NCI-H1105 (cell line): ENCODE measurements at regions not wholly inside any gene's neighbourhood (a gene's known extent, or its start where the extent isn't known, plus 50 kb on each side); places are given as distances from the start of the nearest gene placed in this dataset.

ENCODE experiments used
- DNase-seq: peaks from one replicate; lab custom pipeline; 2025; lab: John Stamatoyannopoulos, UW

DNA sequence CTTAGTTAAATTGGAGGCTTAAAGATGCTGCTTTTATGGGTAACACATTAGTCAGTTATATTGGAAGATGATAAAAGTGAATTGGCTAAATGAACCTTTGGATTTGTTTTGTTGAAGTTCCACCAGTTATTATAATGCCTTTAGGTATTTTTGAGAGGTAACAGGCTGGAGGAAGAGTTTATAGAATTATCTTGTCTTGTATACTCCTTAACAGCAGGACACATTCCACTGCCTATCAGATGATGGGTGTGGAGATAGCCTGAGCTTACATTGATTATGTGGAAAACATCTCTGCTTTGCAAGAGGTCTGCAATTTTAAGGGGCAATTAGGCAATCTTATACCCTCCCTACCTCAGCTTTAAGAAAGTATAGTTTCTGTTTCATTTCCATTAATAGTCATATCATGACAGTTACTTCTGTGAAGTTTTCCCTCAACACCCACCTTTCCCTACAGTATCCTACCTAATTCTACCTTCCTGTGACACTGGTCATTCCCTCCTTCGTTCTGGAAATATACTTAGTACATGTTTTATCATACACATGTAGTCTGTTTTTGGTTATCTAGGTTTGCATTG lies 403.7 kb upstream of the SPRED2 start:
- no peak for DNase-seq

DNA sequence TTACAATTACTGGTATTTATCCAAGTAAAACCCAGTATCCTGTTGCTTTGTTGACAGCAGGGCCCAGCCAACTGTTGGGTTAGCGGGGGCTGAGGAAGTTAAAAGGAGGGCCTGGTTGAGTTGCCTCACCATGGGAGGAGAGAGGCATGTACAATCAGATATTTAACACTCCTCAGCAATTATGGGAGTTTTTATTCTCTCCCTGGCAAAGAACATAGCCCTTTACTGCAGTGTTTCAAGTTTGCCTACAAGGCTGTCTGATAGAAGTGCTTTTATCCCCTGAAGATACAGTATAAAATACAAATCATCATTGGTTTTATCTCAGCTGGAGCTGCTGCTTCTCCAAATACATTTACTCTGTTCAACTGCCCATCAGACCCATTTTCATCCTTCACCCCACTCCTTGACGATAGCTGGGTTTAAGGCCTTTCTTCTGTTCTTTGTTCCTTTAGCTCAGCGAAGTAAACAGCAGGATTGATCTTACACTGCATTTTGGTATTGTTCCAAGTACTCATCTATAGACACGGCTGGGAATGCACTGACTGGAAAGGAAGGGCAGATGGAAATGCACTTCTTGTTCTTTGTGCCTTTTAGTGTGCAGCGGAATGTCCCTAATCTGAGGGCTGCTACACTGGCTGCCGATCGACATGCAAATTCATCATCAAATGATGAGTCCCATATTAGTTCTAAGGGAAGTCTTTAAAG lies 402.5 kb upstream of the SPRED2 start:
- no peak for DNase-seq

DNA sequence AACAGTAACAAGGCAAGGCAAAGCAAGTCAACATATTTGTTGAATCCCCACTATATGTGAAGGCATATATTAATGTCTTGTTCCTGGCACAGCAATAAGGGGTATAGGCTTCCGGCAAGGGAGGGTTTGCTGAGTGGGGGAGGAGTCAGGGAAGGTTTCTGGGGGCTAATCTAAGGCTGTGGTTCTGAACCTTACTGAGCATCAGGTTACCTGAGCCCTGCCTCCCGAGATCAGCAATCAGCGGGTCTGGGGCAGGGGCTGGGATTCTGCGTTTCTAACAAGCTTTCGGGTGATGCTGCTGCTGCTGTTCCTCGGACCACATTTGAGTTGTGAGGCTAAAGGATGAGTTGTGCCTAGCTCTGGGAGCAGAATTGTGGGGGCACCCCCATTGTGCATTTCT lies 401.7 kb upstream of the SPRED2 start:
- no peak for DNase-seq

DNA sequence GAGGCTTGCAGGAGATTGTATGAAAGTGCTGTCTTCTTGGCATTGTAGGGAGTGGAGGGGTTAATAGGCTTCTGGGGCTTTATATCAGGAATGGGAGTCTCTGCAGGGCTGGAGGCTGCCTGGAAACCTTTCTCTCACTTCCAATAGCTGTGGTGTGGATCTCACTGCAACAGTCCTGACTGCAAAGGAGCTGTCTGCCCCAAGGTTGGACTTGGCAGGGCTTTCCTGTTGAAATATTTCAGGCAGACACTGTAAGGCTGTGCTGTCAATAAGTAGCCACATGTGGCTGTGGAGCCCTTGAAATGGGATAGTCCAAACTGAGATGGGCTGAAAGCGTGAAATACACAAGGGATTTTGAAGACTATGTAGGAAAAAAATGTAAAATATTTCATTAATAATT lies 399.1 kb upstream of the SPRED2 start:
- no peak for DNase-seq

DNA sequence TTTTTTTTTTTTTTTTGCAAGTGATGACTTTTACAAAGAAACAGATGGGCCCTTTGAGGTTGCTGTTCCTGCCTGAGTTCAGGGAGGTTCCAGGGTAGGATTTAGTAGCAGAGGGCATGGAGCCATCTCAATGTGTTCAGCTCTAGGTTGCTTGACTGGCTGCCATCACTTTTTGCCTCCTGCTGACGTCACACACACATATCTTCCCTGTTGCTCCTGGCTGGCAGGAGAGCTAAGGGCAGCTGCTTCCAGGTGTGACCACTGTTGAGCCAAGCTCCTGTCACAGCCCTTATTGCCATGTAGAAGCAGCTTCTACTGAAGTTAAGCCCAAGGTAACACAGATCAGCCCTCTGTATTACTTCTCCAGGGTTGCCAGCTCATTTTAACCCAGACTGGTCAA lies 394.2 kb upstream of the SPRED2 start:
- no peak for DNase-seq

DNA sequence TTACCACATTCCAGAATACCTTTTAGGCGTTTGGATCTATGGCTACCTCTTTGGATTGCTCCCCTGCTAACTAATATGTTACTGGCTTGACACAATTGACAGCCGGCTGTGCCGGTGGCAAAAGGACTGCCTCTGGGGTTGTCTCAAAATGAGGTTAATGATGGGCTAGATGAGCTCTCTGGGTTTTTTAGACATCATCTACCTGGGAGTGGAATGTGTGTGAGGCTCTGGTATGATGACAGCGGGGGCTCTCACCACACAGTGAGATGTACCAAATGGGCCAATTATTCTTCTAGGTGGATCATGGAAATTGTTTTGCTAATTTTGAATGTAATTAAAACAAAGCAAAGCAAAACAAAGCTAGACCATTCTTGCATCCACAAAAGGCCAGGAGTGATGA lies 391.1 kb upstream of the SPRED2 start:
- no peak for DNase-seq

DNA sequence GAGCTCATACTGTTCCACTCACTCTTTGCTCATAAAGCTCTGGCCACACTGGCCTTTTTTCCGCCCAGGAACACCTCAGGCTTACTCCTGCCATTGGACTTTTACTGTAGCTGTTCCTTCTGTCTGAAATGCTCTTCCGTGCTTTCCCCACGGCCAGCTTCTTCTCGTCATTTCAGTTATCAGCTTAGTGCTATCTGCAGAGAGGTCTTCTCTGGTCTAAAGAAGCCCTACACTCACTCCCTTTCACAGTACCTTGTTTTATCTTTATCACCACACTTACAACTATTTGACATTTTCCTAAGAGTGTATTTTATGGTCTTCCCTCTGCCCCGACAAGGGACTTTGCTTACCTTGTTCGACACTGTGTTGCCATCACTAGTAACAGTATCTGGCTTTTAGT lies 388.1 kb upstream of the SPRED2 start:
- no peak for DNase-seq

DNA sequence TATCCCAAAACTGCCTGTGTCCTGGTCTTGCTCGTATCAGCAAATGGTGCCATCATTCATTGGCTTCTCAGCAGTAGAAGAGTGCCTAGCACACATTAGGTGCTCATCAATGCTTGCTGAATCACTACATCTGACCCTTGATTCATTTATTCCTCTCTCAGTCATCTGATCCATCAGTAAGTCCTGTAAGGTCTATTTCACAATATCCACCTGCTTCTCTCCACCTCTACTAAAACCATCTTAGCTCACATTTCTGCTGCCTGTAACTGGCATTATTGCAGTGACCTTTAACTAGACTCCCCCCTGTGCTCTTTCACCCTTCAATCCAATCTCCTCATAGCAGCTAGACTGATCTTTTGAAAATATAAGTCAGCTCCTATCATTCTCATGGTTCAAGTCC lies 387.6 kb upstream of the SPRED2 start:
- DNase-seq, result no peak

DNA sequence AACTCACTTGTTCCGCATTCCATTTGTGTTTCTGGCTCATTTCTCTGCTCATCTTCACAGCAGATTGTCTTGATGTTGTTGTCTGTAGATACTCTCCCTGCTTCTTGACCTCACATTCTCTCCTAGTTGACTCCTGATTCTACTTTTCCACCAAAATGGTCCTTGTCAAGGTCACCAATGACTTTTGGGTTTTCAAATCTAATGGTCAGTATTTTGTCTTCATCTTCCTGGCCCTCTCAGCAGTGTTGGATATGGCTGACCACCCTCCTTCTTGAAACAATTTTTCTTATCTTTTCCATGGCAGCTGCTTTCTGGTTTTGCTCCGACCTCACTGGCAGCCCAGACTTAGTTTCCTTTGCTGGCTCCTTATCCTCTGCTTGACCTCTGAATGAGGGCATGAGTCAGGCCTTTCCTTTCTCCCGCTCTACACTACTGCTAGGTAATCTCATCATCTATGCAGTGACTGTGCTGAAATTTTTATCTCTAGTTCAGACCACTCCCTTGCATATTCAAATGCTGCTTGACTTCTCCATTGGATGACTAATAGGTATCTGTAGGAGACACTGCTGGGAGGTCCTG lies 386.6 kb upstream of the SPRED2 start:
- no peak for DNase-seq

DNA sequence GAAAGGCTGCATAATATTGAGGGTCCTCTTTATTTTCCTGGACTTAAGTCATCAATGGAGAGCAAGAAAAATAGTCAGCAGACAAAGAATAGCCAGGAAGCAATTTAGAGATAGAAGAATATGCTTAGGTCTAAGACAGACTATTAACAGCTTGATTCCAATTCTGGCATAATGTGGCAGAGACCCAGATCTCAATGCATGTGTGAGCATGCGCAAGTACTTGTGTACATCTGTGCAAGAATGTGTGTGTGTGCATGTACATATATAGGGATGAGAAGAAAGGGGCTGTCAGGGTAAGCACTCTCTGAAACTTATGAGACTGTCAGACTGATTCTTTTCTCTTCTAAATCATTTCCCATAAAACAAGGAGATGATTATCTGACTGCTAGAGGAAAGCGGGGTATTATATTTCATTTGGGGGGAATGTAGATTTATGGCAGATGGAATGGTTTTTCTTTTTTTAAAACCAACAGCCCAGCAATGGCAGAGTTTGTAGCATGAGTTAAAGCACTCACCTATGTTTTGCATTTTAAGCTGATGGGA lies 381.3 kb upstream of the SPRED2 start:
- no peak for DNase-seq

DNA sequence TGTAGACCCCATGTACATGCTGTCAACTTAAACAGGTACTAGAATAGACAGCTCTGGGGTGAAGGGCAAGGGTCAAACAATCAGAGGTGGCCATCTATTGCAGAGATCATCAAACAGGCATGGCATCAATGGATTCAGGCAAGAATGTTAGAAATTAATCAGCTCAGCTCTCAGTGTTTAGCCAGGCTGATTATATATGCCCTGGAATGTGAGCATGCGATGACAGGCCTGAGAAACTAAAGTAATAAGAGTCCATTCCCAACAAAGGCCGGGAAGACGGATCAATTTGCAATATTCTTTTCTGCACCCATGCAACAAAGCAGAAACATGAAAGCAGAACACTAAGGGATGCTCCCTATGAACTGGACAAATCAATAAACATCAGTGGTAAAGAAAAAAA lies 380.5 kb upstream of the SPRED2 start:
- no peak for DNase-seq

DNA sequence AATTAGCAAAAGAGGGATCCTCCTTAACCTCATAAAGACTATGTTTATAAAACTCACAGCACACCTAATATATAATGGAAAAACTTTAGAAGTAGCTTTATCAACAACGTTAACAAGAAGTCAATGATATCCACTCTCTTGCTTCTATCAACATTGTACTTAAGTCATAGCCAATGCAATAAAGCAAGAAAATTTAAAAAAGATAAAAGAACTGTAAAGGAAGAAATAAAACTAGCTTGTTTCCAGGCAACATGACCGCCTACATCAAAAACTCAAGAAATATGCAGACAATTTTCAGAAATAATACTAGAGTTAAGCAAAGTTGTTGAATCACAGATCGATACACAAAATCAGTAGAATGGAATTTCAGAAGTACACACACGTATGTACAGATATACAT lies 375.5 kb upstream of the SPRED2 start:
- DNase-seq, result no peak

DNA sequence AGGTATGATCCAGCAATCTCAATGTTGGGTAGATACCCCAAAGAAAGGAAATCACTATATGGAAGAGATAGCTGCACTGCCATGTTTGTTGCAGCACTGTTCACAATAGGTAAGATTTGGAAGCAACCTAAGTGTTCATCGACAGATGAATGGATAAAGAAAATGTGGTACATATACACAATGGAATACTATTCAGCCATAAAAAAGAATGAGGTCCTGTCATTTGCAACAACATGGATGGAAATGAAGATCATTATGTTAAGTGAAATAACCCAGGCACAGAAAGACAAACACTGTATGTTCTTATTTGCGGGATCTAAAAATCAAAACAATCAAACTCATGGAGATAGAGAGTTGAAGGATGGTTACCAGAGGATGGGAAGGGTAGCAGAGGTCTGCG lies 372.4 kb upstream of the SPRED2 start:
- DNase-seq, result no peak

DNA sequence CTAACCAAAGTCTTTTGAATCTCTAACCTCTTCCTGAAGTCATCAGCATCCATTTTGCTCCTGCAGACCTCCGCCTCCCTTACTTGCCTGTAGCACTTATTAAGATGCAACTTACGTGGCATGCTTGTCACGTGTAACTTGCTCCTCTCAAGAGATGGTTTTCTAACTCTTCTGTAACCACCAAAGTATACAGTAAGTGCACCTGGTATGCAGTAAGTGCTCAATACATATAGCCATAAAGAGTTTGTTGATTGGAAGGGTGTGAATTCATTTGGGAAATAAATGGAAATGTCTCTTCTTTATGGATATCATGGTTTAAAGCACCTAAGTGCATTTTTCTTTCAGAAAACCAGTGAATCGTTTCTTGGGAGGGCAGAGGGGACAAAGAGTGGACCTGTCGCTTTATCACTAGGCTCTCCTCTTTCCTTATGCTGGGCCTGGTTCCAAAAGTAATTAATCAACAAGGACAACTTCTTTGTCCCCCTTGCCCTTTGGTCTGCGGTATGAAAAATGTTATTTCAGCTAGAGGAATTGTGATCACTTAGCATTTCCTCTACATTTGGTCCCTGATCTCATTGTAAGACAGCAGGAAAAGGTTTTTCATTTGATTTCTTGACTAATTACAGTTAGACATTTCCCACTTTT lies 370.0 kb upstream of the SPRED2 start:
- DNase-seq, result no peak

DNA sequence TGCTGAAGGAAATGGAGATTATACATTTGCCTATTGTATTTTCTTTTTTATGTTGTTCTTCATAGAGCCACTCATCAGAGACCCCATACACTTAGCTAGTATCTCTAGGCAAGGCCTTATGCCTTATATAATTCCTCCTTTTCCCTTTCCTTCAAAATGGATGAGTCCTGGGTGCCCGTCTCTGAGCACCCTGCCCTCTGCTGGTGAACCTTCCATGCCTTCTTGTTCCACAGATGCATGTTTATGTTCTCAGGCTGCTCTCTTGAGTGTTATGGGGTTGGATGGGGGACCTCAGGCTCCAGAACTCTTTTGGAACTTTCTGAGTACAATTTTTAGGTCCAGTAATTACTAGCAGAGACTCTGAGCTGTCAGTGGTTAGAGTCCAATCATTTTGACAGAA lies 368.6 kb upstream of the SPRED2 start:
- DNase-seq, result no peak

DNA sequence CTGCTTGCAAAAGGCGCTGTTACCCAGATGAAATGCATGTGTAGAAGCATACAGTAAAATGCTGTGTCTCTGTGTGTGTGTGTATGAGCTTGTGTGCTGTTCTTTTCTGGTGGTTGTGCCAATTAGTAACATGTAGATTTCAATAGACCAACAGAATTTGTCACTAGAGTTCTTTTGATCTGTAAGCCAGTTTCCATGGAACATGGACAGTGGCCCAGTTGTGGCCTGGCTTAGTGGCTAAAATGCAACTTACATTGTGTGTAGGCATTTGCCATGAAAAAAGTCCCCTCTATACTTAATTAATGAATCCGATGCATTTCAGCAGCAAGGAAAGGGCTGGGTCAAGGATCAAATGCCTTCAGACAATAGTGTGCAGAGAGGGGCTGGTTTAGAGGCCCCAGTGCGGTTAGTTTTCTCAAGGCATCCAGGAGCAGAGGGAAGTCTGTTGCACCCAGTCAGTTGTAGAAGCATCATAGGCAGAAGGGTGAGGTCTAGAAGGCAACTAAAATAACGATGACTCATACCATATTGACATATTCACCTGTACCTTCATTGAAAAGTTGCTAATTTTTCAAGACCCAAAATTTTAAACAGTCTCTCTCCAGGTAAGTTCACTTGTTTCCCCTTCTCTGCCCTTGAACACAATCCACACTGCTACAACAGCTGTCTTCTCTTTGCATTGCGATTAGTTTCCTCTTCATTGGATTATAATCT lies 366.9 kb upstream of the SPRED2 start:
- no peak for DNase-seq

DNA sequence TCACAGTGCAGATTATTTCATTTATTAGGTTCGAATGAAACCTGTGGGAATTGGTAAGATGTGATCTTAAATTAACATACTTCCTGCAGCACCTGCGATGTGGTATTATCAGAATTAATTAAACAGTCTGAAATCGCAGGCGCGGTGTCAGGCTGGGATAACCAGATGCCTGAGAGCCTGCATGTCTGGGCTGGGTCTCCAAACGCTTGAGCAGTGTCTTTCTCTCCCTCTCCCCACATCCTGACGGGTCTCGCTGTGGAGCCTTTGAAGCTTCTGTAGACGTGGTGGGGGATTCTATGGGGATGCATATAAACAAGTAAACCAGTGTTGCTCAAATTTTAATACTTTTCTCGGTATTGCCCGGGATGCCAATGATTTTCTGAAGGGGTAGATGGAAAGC lies 366.2 kb upstream of the SPRED2 start:
- no peak for DNase-seq

DNA sequence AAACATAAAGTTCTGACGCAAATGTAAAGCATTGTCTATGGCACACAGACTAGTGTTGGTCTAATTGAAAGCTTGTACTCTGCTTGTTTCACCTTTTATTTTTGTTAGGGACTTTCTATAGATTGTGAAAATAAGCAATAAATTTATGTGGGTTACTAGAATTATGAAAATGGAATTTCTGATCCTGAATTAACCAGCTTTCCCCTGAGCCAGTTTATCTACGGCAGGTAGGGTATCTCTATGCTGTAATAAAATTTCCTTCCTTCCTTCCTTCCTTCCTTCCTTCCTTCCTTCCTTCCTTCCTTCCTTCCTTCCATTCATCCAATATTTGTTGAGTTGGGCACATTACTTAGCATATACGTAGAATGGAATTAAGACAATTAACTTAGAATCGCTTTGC lies 362.6 kb upstream of the SPRED2 start:
- DNase-seq, result no peak

DNA sequence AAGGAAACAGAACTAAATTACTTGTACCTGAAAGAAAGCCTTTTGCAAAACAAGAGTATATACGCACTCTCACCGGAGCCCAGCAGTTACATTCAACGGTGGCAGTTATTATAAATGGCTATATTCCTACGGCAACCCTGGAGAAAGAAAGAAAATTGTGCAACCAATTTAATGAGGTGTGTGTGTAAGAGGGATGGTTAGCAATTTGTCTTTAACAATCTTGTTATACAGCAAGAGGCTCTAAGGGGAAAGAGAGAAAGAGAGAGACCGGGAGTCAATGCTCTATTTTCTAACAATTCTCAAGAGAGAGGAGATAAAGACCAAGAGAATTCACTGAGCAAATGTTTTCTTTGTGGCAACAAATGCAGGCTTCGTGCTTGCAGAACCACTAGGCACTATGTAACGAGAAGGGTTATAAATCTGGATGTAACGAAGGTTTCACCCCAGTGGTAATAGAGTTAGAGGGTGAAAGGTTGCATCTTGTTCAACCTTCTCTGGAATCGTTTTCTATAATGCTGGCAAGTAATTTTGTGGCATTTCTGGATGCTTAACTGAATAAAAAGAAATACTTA lies 359.1 kb upstream of the SPRED2 start:
- no peak for DNase-seq

DNA sequence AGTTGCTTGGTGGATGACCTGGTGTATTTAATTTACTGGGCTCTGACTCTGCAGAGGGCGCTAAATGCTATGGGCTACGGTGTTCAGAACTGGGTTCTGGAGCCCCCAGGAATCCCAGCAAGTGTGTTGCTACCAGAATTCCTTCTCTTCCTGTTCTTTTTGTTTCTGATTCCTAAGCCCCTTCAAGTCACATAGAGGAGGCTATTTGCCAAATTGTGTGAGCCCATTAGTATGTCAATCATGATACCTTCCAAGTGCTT lies 358.2 kb upstream of the SPRED2 start:
- DNase-seq, result no peak

DNA sequence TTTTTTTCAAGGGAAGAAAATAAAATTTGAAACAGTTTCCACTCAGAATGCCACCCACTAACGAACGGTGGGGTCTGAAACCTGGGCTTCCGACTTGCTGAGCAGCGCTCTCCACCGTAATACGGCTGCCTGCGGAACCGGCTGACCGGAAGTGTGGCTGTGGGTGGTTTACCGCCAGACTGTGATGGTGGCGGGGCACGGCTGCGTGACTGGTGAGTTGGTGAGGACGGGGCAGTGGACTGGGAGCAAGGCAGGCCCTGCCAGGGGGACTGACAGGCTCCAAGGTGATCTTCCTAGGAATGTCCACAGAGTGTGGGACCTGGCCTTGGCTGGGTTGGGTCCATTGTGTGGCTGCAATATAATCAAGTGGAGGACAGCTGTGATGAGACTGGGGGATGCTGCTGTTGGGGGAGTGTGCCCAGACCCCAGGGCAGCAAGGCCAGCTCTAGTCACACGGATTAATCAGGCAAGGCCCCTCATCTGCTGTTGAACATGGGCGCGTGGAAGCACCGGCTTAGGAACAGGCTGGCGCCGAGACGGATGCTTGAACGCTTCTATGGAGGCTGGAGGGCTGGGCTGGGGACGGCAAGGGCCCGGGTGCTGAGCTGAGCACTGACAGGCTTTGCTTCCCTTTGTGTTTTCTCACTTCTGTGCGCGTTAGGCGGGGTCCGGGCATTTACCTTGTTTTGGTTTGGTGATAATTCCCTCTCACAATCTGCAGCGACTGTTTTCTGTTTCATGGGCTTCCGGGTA lies 357.7 kb upstream of the SPRED2 start:
- DNase-seq, result no peak

DNA sequence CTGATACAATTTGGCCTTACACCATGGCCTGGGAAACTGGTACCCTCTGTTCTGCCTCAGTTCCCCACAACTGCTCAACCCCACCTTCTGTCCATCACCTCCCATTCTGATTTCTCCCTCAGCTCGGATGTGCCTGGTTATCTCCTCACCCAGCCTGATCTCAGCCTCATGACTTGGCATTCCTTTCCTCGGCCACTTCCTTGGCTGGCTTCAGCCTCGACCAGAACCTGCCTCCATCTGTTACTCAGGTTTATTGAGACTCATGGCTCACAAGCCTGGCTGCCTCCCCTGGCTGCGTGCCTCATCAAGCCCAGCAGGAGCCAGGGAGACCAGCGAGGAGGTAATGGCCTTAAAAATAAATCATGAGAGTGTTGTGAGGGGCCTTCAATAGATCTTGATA lies 356.2 kb upstream of the SPRED2 start:
- no peak for DNase-seq
